Astrocyte (in vitro differentiated cells and primary cell): ENCODE measurements at regions not wholly inside any gene's neighbourhood (a gene's known extent, or its start where the extent isn't known, plus 50 kb on each side); places are given as distances from the start of the nearest gene placed in this dataset.

Experiments
- DNase-seq: peaks from one replicate; pipeline ENCODE4 v3.0.0-alpha.2; 2010; ENCODE audit warnings: low read depth
- FAIRE-seq: peaks from 2 replicates; lab custom pipeline; 2011; peaks lifted over from hg19 to GRCh38; lab: Jason Lieb, UNC
- H2AFZ ChIP-seq: 2 replicates; pipeline ENCODE4 v1.6.0; 2012; ENCODE audit warnings: low read depth, low read length, inconsistent platforms
- H3K27ac ChIP-seq: 2 replicates; pipeline ENCODE4 v1.5.1; 2011; ENCODE audit warnings: low read depth, low read length, inconsistent platforms
- H3K27me3 ChIP-seq: 2 replicates; pipeline ENCODE4 v1.6.0; 2011; ENCODE audit warnings: low read length, inconsistent platforms; ENCODE audit not compliant: insufficient read depth
- H3K36me3 ChIP-seq: 2 replicates; pipeline ENCODE4 v1.5.1; 2011; ENCODE audit warnings: low read length, inconsistent platforms; ENCODE audit not compliant: insufficient read depth
- H3K4me1 ChIP-seq: 2 replicates; pipeline ENCODE4 v1.5.1; 2011; ENCODE audit warnings: low read length, inconsistent platforms; ENCODE audit not compliant: insufficient read depth
- H3K4me2 ChIP-seq: 2 replicates; pipeline ENCODE4 v1.6.0; 2012; ENCODE audit warnings: low read length, inconsistent platforms
- H3K4me3 ChIP-seq: 2 replicates; pipeline ENCODE4 v1.5.1; 2011; ENCODE audit warnings: low read depth, mild to moderate bottlenecking, low read length, inconsistent platforms; ENCODE audit not compliant: insufficient read depth
- H3K79me2 ChIP-seq: 2 replicates; pipeline ENCODE4 v1.6.0; 2012; ENCODE audit warnings: mild to moderate bottlenecking, low read length, inconsistent platforms; ENCODE audit not compliant: insufficient read depth
- H3K9ac ChIP-seq: 2 replicates; pipeline ENCODE4 v1.6.0; 2012; ENCODE audit warnings: mild to moderate bottlenecking, low read length, inconsistent platforms
- H3K9me3 ChIP-seq: 2 replicates; pipeline ENCODE4 v1.5.1; 2012; ENCODE audit warnings: low read depth, mild to moderate bottlenecking, low read length, inconsistent platforms; ENCODE audit not compliant: insufficient read depth
- H4K20me1 ChIP-seq: 2 replicates; pipeline ENCODE4 v1.6.0; 2012; ENCODE audit warnings: low read length, inconsistent platforms; ENCODE audit not compliant: insufficient read depth
- H3K27ac Mint-ChIP-seq: one replicate; pipeline ENCODE4 v1.8.0; 2021; ENCODE audit warnings: mild to moderate bottlenecking, mixed read lengths; ENCODE audit not compliant: unreplicated experiment
- H3K27me3 Mint-ChIP-seq: one replicate; pipeline ENCODE4 v1.8.0; 2021; ENCODE audit warnings: low read depth, mixed read lengths; ENCODE audit not compliant: unreplicated experiment
- H3K36me3 Mint-ChIP-seq: one replicate; pipeline ENCODE4 v1.8.0; 2021; ENCODE audit warnings: low read depth, mixed read lengths; ENCODE audit not compliant: unreplicated experiment
- H3K4me1 Mint-ChIP-seq: one replicate; pipeline ENCODE4 v1.8.0; 2021; ENCODE audit warnings: low read depth, mixed read lengths; ENCODE audit not compliant: unreplicated experiment
- H3K4me3 Mint-ChIP-seq: one replicate; pipeline ENCODE4 v1.8.0; 2021; ENCODE audit warnings: mild to moderate bottlenecking, moderate library complexity, mixed read lengths; ENCODE audit not compliant: unreplicated experiment
- H3K9me3 Mint-ChIP-seq: one replicate; pipeline ENCODE4 v1.8.0; 2021; ENCODE audit warnings: mild to moderate bottlenecking, mixed read lengths; ENCODE audit not compliant: unreplicated experiment
- CTCF ChIP-seq: IDR thresholded peaks from 2 replicates; pipeline ENCODE4 v1.5.1; 2011; ENCODE audit warnings: low read depth, mild to moderate bottlenecking, inconsistent platforms, low read length, moderate library complexity; ENCODE audit not compliant: insufficient read depth
- EZH2 ChIP-seq: IDR thresholded peaks from 2 replicates; pipeline ENCODE4 v1.6.1; 2012; ENCODE audit warnings: mild to moderate bottlenecking, low read length, inconsistent platforms; ENCODE audit not compliant: insufficient read depth

GRCh38 chr11:13183094-13183825, 94.3 kb upstream of the BMAL1 start:
- Histone ChIP-seq H3K9ac (no peak overlapping the region), H2AFZ (no peak overlapping the region), H3K79me2 (no peaks in the 10 kb centered on the region), H3K27me3 (no peaks in the 10 kb centered on the region), H4K20me1 (no peaks in the 10 kb centered on the region), H3K27ac (no peak overlapping the region), H3K4me3 (peak overlapping the region; percentile 43), H3K9me3 (no peaks in the 10 kb centered on the region), H3K4me1 (peaks cover 6% of the 10 kb centered on the region), H3K36me3 (no peaks in the 10 kb centered on the region), H3K4me2 (peak overlapping the region; percentile 77)
- peak; percentile 79 for DNase-seq
- H3K4me1 Mint-ChIP-seq = no peaks in the 10 kb centered on the region
- TF ChIP-seq EZH2 (no peak), CTCF (peak; percentile 52)
- peaks cover 3% of the 10 kb centered on the region for H3K9me3 Mint-ChIP-seq
- no peaks in the 10 kb centered on the region for H3K27me3 Mint-ChIP-seq
- H3K27ac Mint-ChIP-seq = peak overlapping the region; percentile 49
- H3K36me3 Mint-ChIP-seq = peaks cover 2% of the 10 kb centered on the region
- FAIRE-seq = peak; percentile 85
- H3K4me3 Mint-ChIP-seq = no peak overlapping the region

- H3K27ac Mint-ChIP-seq = no peak overlapping the region
- peaks cover 9% of the 10 kb centered on the region for H3K9me3 Mint-ChIP-seq
- no peaks in the 10 kb centered on the region for H3K9me3 ChIP-seq
- H3K79me2 ChIP-seq = no peaks in the 10 kb centered on the region
- FAIRE-seq = no peak
- peaks cover 6% of the 10 kb centered on the region for H3K4me1 ChIP-seq
- no peaks in the 10 kb centered on the region for H3K36me3 ChIP-seq
- H3K4me2 ChIP-seq = no peak overlapping the region
- no peak overlapping the region for H3K27ac ChIP-seq
- H3K4me3 ChIP-seq = no peak overlapping the region
- H3K36me3 Mint-ChIP-seq = peaks cover 2% of the 10 kb centered on the region
- no peaks in the 10 kb centered on the region for H3K4me1 Mint-ChIP-seq
- no peak for DNase-seq
- H4K20me1 ChIP-seq = no peaks in the 10 kb centered on the region
- no peak overlapping the region for H3K9ac ChIP-seq
- H3K4me3 Mint-ChIP-seq = no peak overlapping the region
- no peaks in the 10 kb centered on the region for H3K27me3 Mint-ChIP-seq
- TF ChIP-seq EZH2 (no peak), CTCF (no peak)
- no peak overlapping the region for H2AFZ ChIP-seq
- H3K27me3 ChIP-seq = no peaks in the 10 kb centered on the region
Observed at GRCh38 chr11:13183826-13184196, 93.8 kb upstream of the BMAL1 start.

- Histone ChIP-seq H3K9me3 (no peaks in the 10 kb centered on the region), H3K4me3 (no peak overlapping the region), H4K20me1 (no peaks in the 10 kb centered on the region), H3K27me3 (no peaks in the 10 kb centered on the region), H3K4me2 (no peak overlapping the region), H3K79me2 (no peaks in the 10 kb centered on the region), H3K4me1 (peaks cover 6% of the 10 kb centered on the region), H3K9ac (no peak overlapping the region), H2AFZ (no peak overlapping the region), H3K36me3 (no peaks in the 10 kb centered on the region), H3K27ac (no peak overlapping the region)
- no peak for FAIRE-seq
- Mint-ChIP-seq H3K36me3 (peaks cover 2% of the 10 kb centered on the region), H3K9me3 (peaks cover 11% of the 10 kb centered on the region), H3K4me3 (no peak overlapping the region), H3K27ac (no peak overlapping the region), H3K27me3 (no peaks in the 10 kb centered on the region), H3K4me1 (no peaks in the 10 kb centered on the region)
- DNase-seq = no peak
- no peak for TF ChIP-seq CTCF
- no peak for TF ChIP-seq EZH2
Observed at GRCh38 chr11:13184295-13184794, 93.2 kb upstream of the BMAL1 start.
